Kidney (tissue), 13 donors: ENCODE measurements at regions not wholly inside any gene's neighbourhood (a gene's known extent, or its start where the extent isn't known, plus 50 kb on each side); places are given as distances from the start of the nearest gene placed in this dataset.
A peak's percentile ranks its signal among the peaks of the same experiment; 100 is the strongest.

Experiments
- DNase-seq, 5 donors: peaks; one replicate each; pipeline ENCODE4 v3.0.0-alpha.2; 2013 to 2020
- FAIRE-seq: peaks from 2 replicates; lab custom pipeline; 2012; peaks lifted over from hg19 to GRCh38; lab: Jason Lieb, UNC
- H3K27ac ChIP-seq, 2 donors: one replicate each; pipeline ENCODE4 v1.7.0; 2013; ENCODE audit warnings: low read depth in 2 of 2, low read length in 2 of 2, inconsistent platforms in 1 of 2
- H3K27me3 ChIP-seq: one replicate; pipeline ENCODE4 v1.7.1; 2013; ENCODE audit warnings: low read length, inconsistent platforms; ENCODE audit not compliant: control insufficient read depth, insufficient read depth
- H3K36me3 ChIP-seq, 3 donors: one replicate each; pipeline versions ENCODE4 v1.7.0 to v1.7.1; 2013; ENCODE audit warnings: low read length in 3 of 3, control low read depth in 1 of 3, inconsistent platforms in 1 of 3; ENCODE audit not compliant: insufficient read depth in 3 of 3, control insufficient read depth in 2 of 3
- H3K4me1 ChIP-seq, 3 donors: one replicate each; pipeline versions ENCODE4 v1.7.0 to v1.7.1; 2013; ENCODE audit warnings: low read length in 3 of 3, inconsistent platforms in 1 of 3, low read depth in 1 of 3; ENCODE audit not compliant: control insufficient read depth in 2 of 3, insufficient read depth in 2 of 3
- H3K4me3 ChIP-seq, 3 donors: one replicate each; pipeline versions ENCODE4 v1.7.0 to v1.8.1; 2013; ENCODE audit warnings: low read length in 3 of 3, control low read depth in 1 of 3, inconsistent platforms in 1 of 3
- H3K9ac ChIP-seq, 3 donors: one replicate each; pipeline versions ENCODE4 v1.7.0 to v1.7.1; 2013; ENCODE audit warnings: low read length in 3 of 3, control low read depth in 1 of 3, inconsistent platforms in 1 of 3
- H3K9me3 ChIP-seq, 3 donors: one replicate each; pipeline versions ENCODE4 v1.7.0 to v1.7.1; 2013; ENCODE audit warnings: low read length in 3 of 3, control low read depth in 1 of 3, inconsistent platforms in 1 of 3; ENCODE audit not compliant: control insufficient read depth in 2 of 3, insufficient read depth in 1 of 3
- intact Hi-C: fragments of 100-400 bp; cut with DNase I; formaldehyde crosslinking; loops from one replicate; pipeline ENCODE4 v1.11.1; 2022
- TF ChIP-seq, protein P1 (sequence below): IDR thresholded peaks from 3 replicates; pipeline ENCODE4 v1.5.1; 2012; ENCODE audit warnings: mild to moderate bottlenecking, moderate library complexity, borderline replicate concordance; ENCODE audit not compliant: insufficient read depth; ENCODE audit errors: extremely low read depth
- donor health status: control.
- donor health status: control.
- donor health status: control.
- donor health status: control.
- donor health status: control.
- donor health status: DM: yes; HTN: yes; CAD: no.
- donor health status: Normal renal cell carcinoma (clear cell type).

DNA sequence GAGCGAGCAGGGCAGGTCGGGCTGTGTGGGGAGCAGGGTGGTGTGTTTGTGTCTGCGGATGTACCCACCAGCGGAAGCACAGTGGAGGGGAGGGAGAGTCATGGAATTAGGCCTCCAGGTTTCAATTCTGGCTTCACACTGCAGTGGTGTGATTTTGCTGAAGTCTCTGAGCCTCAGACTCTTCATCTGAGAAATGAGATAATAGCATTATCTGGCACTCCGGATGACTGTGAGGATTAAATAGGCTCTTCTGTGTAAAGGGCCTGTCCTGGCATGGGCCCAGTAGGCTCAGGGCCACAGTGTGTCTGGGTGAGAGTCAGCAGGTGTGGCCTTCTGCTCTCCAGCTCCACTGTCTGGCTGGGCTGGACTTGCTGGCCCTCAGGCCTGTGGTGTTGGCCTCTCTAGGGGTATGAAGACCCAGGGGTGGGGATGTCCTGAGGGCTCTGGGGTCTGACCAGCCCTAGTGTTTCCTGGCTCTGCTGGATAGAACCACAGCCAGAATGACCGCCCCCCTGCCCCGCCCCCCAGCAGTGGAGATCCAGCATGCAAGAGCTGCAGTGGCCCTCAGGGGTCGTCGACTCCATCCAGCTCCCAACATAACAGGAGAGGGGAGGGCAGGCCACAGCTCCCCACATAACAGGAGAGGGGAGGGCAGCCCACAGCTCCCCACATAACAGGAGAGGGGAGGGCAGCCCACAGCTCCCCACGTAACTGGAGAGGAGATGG is 178.6 kb downstream of the RPS24 start:
- no peak overlapping the region for H3K9ac ChIP-seq
- no peak overlapping the region for H3K4me3 ChIP-seq
- DNase-seq (no peak), FAIRE-seq (no peak)
- no peak overlapping the region for H3K27ac ChIP-seq
- no peaks in the 10 kb centered on the region for H3K9me3 ChIP-seq
- H3K4me1 ChIP-seq = peaks cover 0 to 13% (median 8%) of the 10 kb centered on the region in 3 donors
- TF ChIP-seq, protein P1, sequence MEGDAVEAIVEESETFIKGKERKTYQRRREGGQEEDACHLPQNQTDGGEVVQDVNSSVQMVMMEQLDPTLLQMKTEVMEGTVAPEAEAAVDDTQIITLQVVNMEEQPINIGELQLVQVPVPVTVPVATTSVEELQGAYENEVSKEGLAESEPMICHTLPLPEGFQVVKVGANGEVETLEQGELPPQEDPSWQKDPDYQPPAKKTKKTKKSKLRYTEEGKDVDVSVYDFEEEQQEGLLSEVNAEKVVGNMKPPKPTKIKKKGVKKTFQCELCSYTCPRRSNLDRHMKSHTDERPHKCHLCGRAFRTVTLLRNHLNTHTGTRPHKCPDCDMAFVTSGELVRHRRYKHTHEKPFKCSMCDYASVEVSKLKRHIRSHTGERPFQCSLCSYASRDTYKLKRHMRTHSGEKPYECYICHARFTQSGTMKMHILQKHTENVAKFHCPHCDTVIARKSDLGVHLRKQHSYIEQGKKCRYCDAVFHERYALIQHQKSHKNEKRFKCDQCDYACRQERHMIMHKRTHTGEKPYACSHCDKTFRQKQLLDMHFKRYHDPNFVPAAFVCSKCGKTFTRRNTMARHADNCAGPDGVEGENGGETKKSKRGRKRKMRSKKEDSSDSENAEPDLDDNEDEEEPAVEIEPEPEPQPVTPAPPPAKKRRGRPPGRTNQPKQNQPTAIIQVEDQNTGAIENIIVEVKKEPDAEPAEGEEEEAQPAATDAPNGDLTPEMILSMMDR = no peak
- intact Hi-C loops = no loop called here
- H3K27me3 ChIP-seq = no peaks in the 10 kb centered on the region
- no peaks in the 10 kb centered on the region for H3K36me3 ChIP-seq

DNA sequence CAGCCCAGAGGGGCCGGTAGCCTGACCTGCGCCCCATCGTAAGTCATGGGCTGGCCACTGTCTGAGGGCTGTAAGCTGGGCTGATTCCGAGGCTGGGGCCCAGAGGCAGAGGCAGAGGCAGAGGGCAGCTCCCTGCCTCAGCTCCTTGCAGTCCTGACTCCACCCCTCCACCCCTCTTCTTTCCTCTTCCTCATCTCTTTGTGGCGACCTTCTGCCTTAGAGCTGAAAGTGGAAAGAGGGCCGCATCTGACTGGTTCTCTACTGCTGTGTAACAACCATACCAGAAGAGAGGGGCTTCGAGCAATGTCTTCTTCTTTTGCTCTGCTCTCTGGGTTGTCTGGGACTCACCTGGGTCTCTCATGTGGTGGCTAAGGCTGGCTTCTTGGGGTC is 179.1 kb downstream of the RPS24 start:
- no peak for DNase-seq
- H3K27me3 ChIP-seq = no peaks in the 10 kb centered on the region
- no peaks in the 10 kb centered on the region for H3K36me3 ChIP-seq
- intact Hi-C loops = no loop called here
- no peak for FAIRE-seq
- H3K4me3 ChIP-seq = no peak overlapping the region
- H3K9me3 ChIP-seq = no peaks in the 10 kb centered on the region
- no peak overlapping the region for H3K9ac ChIP-seq
- H3K4me1 ChIP-seq = peaks cover 0 to 13% (median 8%) of the 10 kb centered on the region in 3 donors
- H3K27ac ChIP-seq = no peak overlapping the region
- TF ChIP-seq, protein P1 = no peak

DNA sequence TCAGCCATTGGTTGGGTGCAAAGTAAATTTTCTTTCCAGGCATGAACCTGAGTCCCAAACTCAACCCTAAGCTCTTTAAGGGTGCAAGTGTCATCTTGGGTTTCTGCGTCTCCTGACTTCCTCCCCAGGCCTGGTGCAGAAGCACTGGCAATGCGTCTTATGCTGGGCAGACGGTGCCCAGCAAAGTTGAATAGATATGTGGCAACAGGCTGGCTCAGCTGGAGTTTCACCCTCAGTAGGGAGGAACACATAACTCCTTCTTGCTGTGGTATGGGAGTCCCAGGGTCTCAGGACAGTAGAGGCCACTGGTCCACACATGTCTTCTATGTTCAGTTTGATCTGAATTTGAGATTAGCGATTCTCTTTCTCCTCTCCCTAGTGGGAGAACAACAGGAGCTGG is 181.3 kb downstream of the RPS24 start:
- Histone ChIP-seq H3K27me3 (no peaks in the 10 kb centered on the region), H3K9ac (no peak overlapping the region), H3K9me3 (no peaks in the 10 kb centered on the region), H3K27ac (no peak overlapping the region), H3K36me3 (no peaks in the 10 kb centered on the region), H3K4me3 (no peak overlapping the region), H3K4me1 (peaks cover 0 to 13% (median 8%) of the 10 kb centered on the region in 3 donors)
- intact Hi-C loops = no loop called here
- FAIRE-seq (no peak), DNase-seq (no peak)
- TF ChIP-seq, protein P1 = no peak

DNA sequence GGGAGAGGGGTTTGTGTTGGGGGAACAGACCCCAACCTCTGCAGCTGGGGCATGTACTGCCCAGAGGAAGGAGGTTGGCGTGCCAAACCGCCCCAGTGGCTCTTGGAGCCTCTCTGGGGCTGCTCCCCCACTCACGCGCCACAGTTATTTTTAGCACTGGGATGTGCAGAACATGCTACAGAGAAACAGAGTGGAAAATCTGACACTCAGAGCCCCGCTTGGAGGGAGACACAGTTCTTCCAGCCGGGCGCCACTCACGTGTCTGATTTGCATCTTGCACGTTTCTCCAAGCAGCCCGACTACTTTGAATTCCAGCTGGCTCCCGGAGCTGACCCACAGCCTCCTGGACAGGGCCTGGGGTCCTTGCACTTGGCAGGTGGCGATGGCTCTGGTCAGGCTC is 182.0 kb downstream of the RPS24 start:
- DNase-seq = peak; percentile 85 to 93 (median 88)
- H3K4me1 ChIP-seq = peaks cover 0 to 13% (median 8%) of the 10 kb centered on the region in 3 donors
- H3K27me3 ChIP-seq = no peaks in the 10 kb centered on the region
- FAIRE-seq = no peak
- H3K4me3 ChIP-seq = no peak overlapping the region
- peak overlapping the region in 1 of 2 donors; percentile 16 for H3K27ac ChIP-seq
- no peaks in the 10 kb centered on the region for H3K36me3 ChIP-seq
- H3K9me3 ChIP-seq = no peaks in the 10 kb centered on the region
- intact Hi-C loops = no loop called here
- TF ChIP-seq, protein P1 = no peak
- H3K9ac ChIP-seq = no peak overlapping the region
